Kidney (tissue), 13 donors: ENCODE measurements at regions not wholly inside any gene's neighbourhood (a gene's known extent, or its start where the extent isn't known, plus 50 kb on each side); places are given as distances from the start of the nearest gene placed in this dataset.

Experiments
- DNase-seq, 5 donors: peaks; one replicate each; pipeline ENCODE4 v3.0.0-alpha.2; 2013 to 2020
- FAIRE-seq: peaks from 2 replicates; lab custom pipeline; 2012; peaks lifted over from hg19 to GRCh38; lab: Jason Lieb, UNC
- H3K27ac ChIP-seq, 2 donors: one replicate each; pipeline ENCODE4 v1.7.0; 2013; ENCODE audit warnings: low read depth in 2 of 2, low read length in 2 of 2, inconsistent platforms in 1 of 2
- H3K27me3 ChIP-seq: one replicate; pipeline ENCODE4 v1.7.1; 2013; ENCODE audit warnings: low read length, inconsistent platforms; ENCODE audit not compliant: control insufficient read depth, insufficient read depth
- H3K36me3 ChIP-seq, 3 donors: one replicate each; pipeline versions ENCODE4 v1.7.0 to v1.7.1; 2013; ENCODE audit warnings: low read length in 3 of 3, control low read depth in 1 of 3, inconsistent platforms in 1 of 3; ENCODE audit not compliant: insufficient read depth in 3 of 3, control insufficient read depth in 2 of 3
- H3K4me1 ChIP-seq, 3 donors: one replicate each; pipeline versions ENCODE4 v1.7.0 to v1.7.1; 2013; ENCODE audit warnings: low read length in 3 of 3, inconsistent platforms in 1 of 3, low read depth in 1 of 3; ENCODE audit not compliant: control insufficient read depth in 2 of 3, insufficient read depth in 2 of 3
- H3K4me3 ChIP-seq, 3 donors: one replicate each; pipeline versions ENCODE4 v1.7.0 to v1.8.1; 2013; ENCODE audit warnings: low read length in 3 of 3, control low read depth in 1 of 3, inconsistent platforms in 1 of 3
- H3K9ac ChIP-seq, 3 donors: one replicate each; pipeline versions ENCODE4 v1.7.0 to v1.7.1; 2013; ENCODE audit warnings: low read length in 3 of 3, control low read depth in 1 of 3, inconsistent platforms in 1 of 3
- H3K9me3 ChIP-seq, 3 donors: one replicate each; pipeline versions ENCODE4 v1.7.0 to v1.7.1; 2013; ENCODE audit warnings: low read length in 3 of 3, control low read depth in 1 of 3, inconsistent platforms in 1 of 3; ENCODE audit not compliant: control insufficient read depth in 2 of 3, insufficient read depth in 1 of 3
- CTCF ChIP-seq: IDR thresholded peaks from 3 replicates; pipeline ENCODE4 v1.5.1; 2012; ENCODE audit warnings: mild to moderate bottlenecking, moderate library complexity, borderline replicate concordance; ENCODE audit not compliant: insufficient read depth; ENCODE audit errors: extremely low read depth
- intact Hi-C: fragments of 100-400 bp; cut with DNase I; formaldehyde crosslinking; loops from one replicate; pipeline ENCODE4 v1.11.1; 2022
- donor health status: control.
- donor health status: control.
- donor health status: control.
- donor health status: control.
- donor health status: control.
- donor health status: DM: yes; HTN: yes; CAD: no.
- donor health status: Normal renal cell carcinoma (clear cell type).

GRCh38 chr10:43852644-43853214 is 204.0 kb upstream of the ZNF32 start:
- no peak for FAIRE-seq
- intact Hi-C loops, result no loop called here
- no peak for TF ChIP-seq CTCF
- Histone ChIP-seq H3K27ac (no peak overlapping the region), H3K9me3 (no peaks in the 10 kb centered on the region), H3K9ac (no peak overlapping the region), H3K4me1 (no peaks in the 10 kb centered on the region), H3K36me3 (no peaks in the 10 kb centered on the region), H3K4me3 (no peak overlapping the region), H3K27me3 (no peaks in the 10 kb centered on the region)
- no peak for DNase-seq

- DNase-seq (no peak), FAIRE-seq (no peak)
- Histone ChIP-seq H3K36me3 (no peaks in the 10 kb centered on the region), H3K9me3 (no peaks in the 10 kb centered on the region), H3K27ac (no peak overlapping the region), H3K9ac (no peak overlapping the region), H3K27me3 (no peaks in the 10 kb centered on the region), H3K4me1 (no peaks in the 10 kb centered on the region), H3K4me3 (no peak overlapping the region)
- TF ChIP-seq CTCF, result no peak
- intact Hi-C loops, result no loop called here
Observed at GRCh38 chr10:43852149-43852548, 203.5 kb upstream of the ZNF32 start.

GRCh38 chr10:43851030-43851429 is 202.3 kb upstream of the ZNF32 start:
- no peak for TF ChIP-seq CTCF
- intact Hi-C loops, result no loop called here
- Histone ChIP-seq H3K9me3 (no peaks in the 10 kb centered on the region), H3K9ac (no peak overlapping the region), H3K36me3 (no peaks in the 10 kb centered on the region), H3K27me3 (no peaks in the 10 kb centered on the region), H3K4me1 (peaks cover 0 to 2% (median 0%) of the 10 kb centered on the region in 3 donors), H3K4me3 (no peak overlapping the region), H3K27ac (no peak overlapping the region)
- DNase-seq (no peak), FAIRE-seq (no peak)

GRCh38 chr10:43849551-43849950 is 200.9 kb upstream of the ZNF32 start:
- intact Hi-C loops, result no loop called here
- H3K27ac ChIP-seq, result no peak overlapping the region
- no peaks in the 10 kb centered on the region for H3K36me3 ChIP-seq
- H3K9me3 ChIP-seq, result no peaks in the 10 kb centered on the region
- no peak overlapping the region for H3K4me3 ChIP-seq
- no peak for TF ChIP-seq CTCF
- H3K9ac ChIP-seq, result no peak overlapping the region
- H3K27me3 ChIP-seq, result no peaks in the 10 kb centered on the region
- FAIRE-seq, result no peak
- peaks cover 0 to 4% (median 3%) of the 10 kb centered on the region in 3 donors for H3K4me1 ChIP-seq
- no peak for DNase-seq
